NCI-H1930 (cell line): ENCODE measurements at regions not wholly inside any gene's neighbourhood (a gene's known extent, or its start where the extent isn't known, plus 50 kb on each side); places are given as distances from the start of the nearest gene placed in this dataset.
"Not testable (repeated sequence)": the region's sequence is repeated elsewhere in the genome, so short reads cannot be mapped to it uniquely, and the experiment has no call there.

Source experiments
- DNase-seq, 2 experiments: peaks; one replicate each; lab custom pipeline; 2025; lab: John Stamatoyannopoulos, UW

- no peak for DNase-seq
Measured at GRCh38 chr3:170705131-170705530, 119.3 kb upstream of the SLC7A14 start.

- DNase-seq: no peak
Measured at GRCh38 chr3:170703121-170703588, 117.3 kb upstream of the SLC7A14 start.

- DNase-seq: no peak
Measured at GRCh38 chr3:170701696-170702678, 116.1 kb upstream of the SLC7A14 start.

- no peak for DNase-seq
Measured at GRCh38 chr3:170700054-170700404, 114.2 kb upstream of the SLC7A14 start.

GRCh38 chr3:170699158-170700053, 113.5 kb upstream of the SLC7A14 start:
- DNase-seq: no peak

GRCh38 chr3:170697908-170698307, 112.0 kb upstream of the SLC7A14 start:
- peak; percentile 5 to 15 for DNase-seq

- DNase-seq: no peak
Measured at GRCh38 chr3:170697131-170697530, 111.3 kb upstream of the SLC7A14 start.

GRCh38 chr3:170695486-170696064, 109.7 kb upstream of the SLC7A14 start:
- DNase-seq: no peak

- no peak for DNase-seq
Measured at GRCh38 chr3:170692720-170693119, 106.8 kb upstream of the SLC7A14 start.

GRCh38 chr3:170690661-170690981, 104.7 kb upstream of the SLC7A14 start:
- DNase-seq: no peak

GRCh38 chr3:170689893-170690660, 104.2 kb upstream of the SLC7A14 start:
- no peak for DNase-seq

- no peak for DNase-seq
Measured at GRCh38 chr3:170689296-170689829, 103.5 kb upstream of the SLC7A14 start.

GRCh38 chr3:170688222-170688621, 102.3 kb upstream of the SLC7A14 start:
- DNase-seq: not testable (repeated sequence)

- no peak for DNase-seq
Measured at GRCh38 chr3:170680593-170680992, 94.7 kb upstream of the SLC7A14 start.

- no peak for DNase-seq
Measured at GRCh38 chr3:170679190-170679589, 93.3 kb upstream of the SLC7A14 start.

- no peak for DNase-seq
Measured at GRCh38 chr3:170670504-170670903, 84.6 kb upstream of the SLC7A14 start.

- DNase-seq: not testable (repeated sequence)
Measured at GRCh38 chr3:170662986-170663385, 77.1 kb upstream of the SLC7A14 start.

GRCh38 chr3:170660139-170660538, 74.3 kb upstream of the SLC7A14 start:
- no peak for DNase-seq

GRCh38 chr3:170657312-170657711, 71.4 kb upstream of the SLC7A14 start:
- no peak for DNase-seq

- no peak for DNase-seq
Measured at GRCh38 chr3:170656284-170656683, 70.4 kb upstream of the SLC7A14 start.

GRCh38 chr3:170653801-170654200, 67.9 kb upstream of the SLC7A14 start:
- no peak for DNase-seq
